DMS53 (cell line): ENCODE measurements at regions not wholly inside any gene's neighbourhood (a gene's known extent, or its start where the extent isn't known, plus 50 kb on each side); places are given as distances from the start of the nearest gene placed in this dataset.
A peak's percentile ranks its signal among the peaks of the same experiment; 100 is the strongest.

Experiments used
- DNase-seq: peaks from one replicate; lab custom pipeline; 2025; lab: John Stamatoyannopoulos, UW

DNA sequence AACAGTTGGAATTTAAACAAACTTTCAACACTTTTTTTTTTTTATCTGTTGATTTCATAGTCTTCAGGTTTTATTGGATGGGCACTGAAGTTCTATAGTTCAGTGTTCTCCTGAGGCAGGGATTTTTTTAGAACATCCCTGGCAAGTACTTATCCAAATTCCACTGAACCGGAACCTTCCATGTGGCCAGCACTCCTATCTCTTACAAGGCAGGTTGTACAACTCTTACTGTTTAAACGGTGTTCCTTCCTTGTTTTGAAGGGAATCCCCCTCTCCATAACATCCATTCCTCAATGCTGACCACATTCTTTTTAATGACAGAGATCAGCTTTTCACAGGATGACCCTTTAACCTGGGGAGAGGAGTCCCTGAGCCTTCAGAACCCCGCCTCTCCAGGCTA lies 238.9 kb upstream of the CTBP2 start:
- peak; percentile 37 for DNase-seq

GRCh38 chr10:125398270-125398669 lies 237.9 kb upstream of the CTBP2 start:
- DNase-seq = no peak

GRCh38 chr10:125397608-125398007 lies 237.2 kb upstream of the CTBP2 start:
- DNase-seq = no peak

DNA sequence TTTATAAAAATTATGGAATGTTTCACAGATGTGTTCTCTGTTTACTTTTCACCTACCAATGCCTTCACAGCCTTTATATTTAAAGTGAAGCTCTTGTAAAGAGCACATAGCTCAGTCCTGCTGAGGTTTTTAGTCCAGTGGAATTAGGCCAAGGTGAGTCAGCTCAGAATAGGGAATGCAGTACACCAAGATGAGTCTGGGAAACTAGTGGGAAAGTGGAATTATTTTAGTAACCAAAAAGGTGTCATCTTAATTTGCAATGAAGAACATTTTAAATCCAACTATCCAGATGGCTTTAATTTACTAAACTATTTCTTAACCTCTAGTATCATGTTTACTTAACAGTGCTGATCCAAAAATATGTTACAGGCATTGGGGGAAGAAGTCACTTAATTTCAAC lies 236.3 kb upstream of the CTBP2 start:
- no peak for DNase-seq

GRCh38 chr10:125392609-125393008 lies 232.2 kb upstream of the CTBP2 start:
- DNase-seq = no peak

- no peak for DNase-seq
Measured at GRCh38 chr10:125392154-125392553, 231.8 kb upstream of the CTBP2 start.

- no peak for DNase-seq
Measured at GRCh38 chr10:125389648-125390047, 229.3 kb upstream of the CTBP2 start.

DNA sequence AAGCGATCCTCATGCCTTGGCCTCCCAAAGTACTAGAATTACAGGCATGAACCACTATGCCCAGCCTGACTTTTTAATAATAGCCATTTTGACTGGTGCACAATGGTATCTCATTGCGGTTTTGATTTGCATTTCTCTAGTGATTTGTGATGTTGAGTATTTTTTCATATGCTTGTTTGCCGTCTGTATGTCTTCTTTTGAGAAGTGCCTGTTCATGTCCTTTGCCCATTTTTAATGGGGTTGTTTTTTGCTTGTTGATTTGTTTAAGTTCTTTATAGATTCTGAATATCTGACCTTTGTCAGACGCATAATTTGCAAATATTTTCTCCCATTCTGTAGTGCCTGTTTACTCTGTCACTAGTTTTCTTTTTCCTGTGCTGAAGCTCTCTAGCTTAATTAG lies 219.2 kb upstream of the CTBP2 start:
- DNase-seq = no peak

DNA sequence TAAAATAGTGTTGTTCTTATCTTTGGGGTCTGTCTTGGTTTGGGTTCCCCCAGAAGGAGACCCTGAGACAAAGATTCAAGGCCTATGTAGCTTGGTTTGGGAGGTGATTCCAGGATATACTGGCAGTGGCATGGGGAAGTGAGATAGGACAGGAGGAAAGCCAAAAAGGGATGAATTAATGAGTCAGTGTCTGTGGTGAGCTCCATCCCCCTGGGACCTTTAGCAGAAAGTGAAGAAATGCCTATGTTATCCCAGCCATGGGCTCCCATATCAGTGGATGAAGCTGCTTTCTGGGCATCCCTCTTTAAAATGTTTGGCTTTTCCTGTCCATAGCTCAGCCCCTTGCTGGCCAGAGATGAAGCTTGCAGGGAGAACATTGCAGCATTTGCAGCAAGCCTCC lies 217.0 kb upstream of the CTBP2 start:
- DNase-seq = no peak

DNA sequence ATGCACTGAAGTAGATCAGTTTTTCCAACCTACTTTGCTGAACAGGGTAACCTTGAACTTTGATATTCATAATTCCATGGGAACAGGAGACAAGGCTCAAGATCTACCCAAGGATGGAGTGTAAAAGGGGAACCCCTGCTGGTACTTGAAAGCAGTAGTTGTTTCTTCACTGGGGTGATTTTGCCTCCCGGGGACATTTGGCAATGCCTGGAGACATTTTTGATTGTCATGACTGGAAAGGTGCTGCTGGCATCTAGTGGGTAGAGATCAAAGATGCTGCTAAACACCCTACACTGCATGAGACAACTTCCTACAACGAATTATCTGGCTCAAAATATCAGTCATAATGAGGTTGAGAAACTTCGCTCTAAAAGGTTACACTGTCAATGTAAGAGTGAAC lies 214.8 kb upstream of the CTBP2 start:
- DNase-seq = peak; percentile 6

GRCh38 chr10:125373546-125373945 lies 213.2 kb upstream of the CTBP2 start:
- DNase-seq = no peak

DNA sequence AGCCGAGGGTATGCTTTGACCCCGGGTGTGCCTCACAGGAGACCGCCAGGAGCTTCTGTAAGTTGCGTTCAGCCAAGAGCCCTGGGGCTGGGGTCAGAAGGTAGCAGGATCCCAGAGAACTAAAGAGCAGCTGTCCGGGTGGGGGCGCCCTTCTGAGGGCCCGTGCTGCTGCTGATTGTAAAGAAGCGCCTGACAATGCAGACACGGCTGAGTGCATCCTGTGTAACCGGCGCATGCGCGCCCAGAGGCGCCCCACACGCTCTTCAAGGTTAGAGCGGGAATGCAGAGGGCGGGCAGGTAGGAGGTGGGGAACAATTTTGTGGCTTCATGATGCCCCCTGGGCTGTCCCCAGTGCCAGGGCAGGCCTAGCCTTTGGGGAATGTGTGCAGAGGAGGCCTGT lies 210.2 kb upstream of the CTBP2 start:
- DNase-seq = no peak

GRCh38 chr10:125369382-125370326 lies 209.3 kb upstream of the CTBP2 start:
- no peak for DNase-seq

DNA sequence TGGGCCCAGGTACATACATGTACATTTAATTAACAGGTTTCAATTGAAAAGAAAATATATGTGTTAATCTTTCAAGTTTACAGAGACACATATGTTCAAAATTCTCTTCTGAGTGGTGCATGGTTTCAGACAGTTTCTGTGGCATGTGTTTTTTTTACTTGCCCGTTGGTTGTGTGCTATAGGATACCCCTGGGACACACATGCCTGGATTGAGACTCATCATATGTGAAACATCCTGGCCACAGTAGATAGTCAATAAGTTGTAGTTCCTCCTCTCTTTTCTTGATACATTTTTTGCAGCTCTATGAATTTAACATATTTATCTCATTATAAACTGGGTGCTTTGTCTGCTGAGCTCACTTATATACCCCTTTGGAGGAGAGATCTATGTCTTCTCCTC lies 207.8 kb upstream of the CTBP2 start:
- no peak for DNase-seq

DNA sequence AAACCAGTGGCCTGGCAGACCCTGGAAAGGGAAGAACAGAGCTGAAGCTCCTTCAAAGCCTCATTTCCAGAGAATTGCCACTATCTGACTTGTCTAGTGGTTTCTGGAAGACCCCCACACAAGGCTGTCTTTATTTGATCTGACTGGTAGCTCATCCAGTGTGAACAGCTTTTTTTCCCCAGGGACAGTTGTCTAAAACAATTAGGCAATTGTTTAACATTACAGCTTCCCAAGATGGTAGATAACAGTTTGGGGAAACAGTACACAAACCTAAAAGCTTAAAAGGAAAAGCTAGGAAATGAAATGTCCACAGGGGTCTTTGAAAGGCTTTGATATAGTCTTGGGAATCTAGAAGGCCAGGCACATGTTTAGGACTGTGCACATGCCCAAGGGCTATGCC lies 203.4 kb upstream of the CTBP2 start:
- DNase-seq = no peak

DNA sequence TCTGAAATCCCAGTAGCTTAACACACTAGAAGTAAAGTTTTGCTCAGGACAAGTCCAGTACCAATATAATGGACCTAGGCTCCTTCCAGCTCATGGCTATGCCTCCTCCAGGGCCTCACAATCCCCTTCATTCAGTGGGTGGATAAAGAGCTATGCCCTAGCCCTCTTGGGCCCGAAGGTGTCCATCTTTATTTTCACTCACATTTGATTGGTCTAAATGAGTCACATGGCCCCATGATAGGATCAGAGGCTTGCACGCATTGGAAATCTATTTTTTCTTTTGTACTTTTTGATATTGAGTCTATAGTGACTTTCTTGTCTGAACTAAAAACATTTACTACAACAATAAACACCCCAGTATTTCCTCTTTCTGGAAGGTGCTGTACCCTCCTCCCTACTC lies 202.6 kb upstream of the CTBP2 start:
- no peak for DNase-seq

DNA sequence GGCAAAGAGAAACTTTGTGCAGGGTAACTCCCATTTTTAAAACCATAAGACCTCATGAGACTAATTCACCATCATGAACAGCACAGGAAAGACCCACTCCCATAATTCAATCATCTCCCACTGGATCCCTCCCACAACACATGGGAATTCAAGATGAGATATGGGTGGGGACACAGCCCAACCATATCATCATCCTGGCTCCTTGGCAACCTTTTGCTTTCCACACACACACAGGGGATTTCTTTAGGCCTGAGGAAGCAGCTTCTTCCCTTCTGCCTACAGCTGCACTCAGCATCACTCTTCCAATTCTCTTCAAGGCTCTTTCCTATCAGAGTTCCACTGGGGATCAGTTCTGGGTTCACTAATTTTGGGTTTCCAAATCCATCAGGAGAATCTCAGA lies 199.0 kb upstream of the CTBP2 start:
- DNase-seq = no peak

- DNase-seq = no peak
Measured at GRCh38 chr10:125355657-125356056, 195.3 kb upstream of the CTBP2 start.

- DNase-seq = no peak
Measured at GRCh38 chr10:125350519-125350918, 190.2 kb upstream of the CTBP2 start.

DNA sequence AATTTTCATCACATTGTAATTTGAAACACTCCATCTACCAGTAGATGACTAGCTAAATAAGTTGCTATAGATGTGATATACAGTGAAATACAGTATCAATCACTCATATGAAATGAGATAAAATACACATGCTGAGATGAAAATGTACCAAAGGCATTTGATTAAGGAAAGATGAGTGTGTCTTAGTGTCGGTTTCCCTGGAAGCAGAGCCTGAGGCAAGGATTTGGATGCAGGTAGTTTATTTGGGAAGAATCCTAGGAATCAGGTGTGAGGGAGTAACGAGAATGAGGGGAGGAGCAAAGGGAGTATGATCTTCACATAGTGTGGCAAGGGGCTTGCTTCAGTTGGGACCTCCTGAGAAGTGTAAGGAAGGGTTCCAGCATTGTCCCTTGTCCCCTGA lies 188.2 kb upstream of the CTBP2 start:
- DNase-seq = no peak

GRCh38 chr10:125344573-125345171 lies 184.3 kb upstream of the CTBP2 start:
- peak; percentile 83 for DNase-seq

DNA sequence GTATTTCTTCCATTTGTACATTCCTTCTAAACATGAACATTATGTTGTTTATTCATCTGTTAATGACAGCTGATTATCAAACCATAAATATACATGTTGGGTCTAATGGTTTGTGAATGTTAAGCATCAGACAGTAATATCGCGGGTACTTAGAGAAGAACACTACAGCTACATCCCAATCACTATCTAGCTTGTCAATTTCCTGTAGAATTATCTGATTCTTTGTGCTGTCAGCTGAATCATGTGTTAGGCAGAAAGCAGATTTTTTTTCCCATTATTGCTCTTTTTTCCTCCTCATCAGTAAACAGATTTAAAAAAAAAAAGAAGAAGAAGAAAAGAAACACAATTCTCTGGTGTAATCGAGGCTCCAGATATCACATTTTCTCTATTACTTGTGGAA lies 183.6 kb upstream of the CTBP2 start:
- DNase-seq = no peak

- DNase-seq = peak; percentile 57
Measured at GRCh38 chr10:125343118-125343925, 183.0 kb upstream of the CTBP2 start.
